ENCODE measurements at regions not wholly inside any gene's neighbourhood (a gene's known extent, or its start where the extent isn't known, plus 50 kb on each side); places are given as distances from the start of the nearest gene placed in this dataset.

- TF ChIP-seq POLR2A (IDR thresholded peaks at IDR 0.05; ENCODE audit: low read depth, low read length) (no peak), SMC3 (IDR thresholded peaks at IDR 0.05; ENCODE audit: low read depth, low read length) (no peak), CEBPB (IDR thresholded peaks at IDR 0.05; ENCODE audit: low read depth, low read length) (no peak)
- TF ChIP-seq, protein P1, sequence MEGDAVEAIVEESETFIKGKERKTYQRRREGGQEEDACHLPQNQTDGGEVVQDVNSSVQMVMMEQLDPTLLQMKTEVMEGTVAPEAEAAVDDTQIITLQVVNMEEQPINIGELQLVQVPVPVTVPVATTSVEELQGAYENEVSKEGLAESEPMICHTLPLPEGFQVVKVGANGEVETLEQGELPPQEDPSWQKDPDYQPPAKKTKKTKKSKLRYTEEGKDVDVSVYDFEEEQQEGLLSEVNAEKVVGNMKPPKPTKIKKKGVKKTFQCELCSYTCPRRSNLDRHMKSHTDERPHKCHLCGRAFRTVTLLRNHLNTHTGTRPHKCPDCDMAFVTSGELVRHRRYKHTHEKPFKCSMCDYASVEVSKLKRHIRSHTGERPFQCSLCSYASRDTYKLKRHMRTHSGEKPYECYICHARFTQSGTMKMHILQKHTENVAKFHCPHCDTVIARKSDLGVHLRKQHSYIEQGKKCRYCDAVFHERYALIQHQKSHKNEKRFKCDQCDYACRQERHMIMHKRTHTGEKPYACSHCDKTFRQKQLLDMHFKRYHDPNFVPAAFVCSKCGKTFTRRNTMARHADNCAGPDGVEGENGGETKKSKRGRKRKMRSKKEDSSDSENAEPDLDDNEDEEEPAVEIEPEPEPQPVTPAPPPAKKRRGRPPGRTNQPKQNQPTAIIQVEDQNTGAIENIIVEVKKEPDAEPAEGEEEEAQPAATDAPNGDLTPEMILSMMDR (conservative IDR thresholded peaks at IDR 0.05; ENCODE audit: low read depth, low read length): no peak
Measured at GRCh38 chr7:156125841-156126730, 313.8 kb upstream of the SHH start.
